ENCODE measurements at regions not wholly inside any gene's neighbourhood (a gene's known extent, or its start where the extent isn't known, plus 50 kb on each side); places are given as distances from the start of the nearest gene placed in this dataset.
"Not testable (repeated sequence)": the region's sequence is repeated elsewhere in the genome, so short reads cannot be mapped to it uniquely, and the experiment has no call there.

- no peak for DNase-seq
Observed at GRCh38 chr10:28733245-28733644, 55.9 kb downstream of the BAMBI start.

- DNase-seq, result no peak
Observed at GRCh38 chr10:28733647-28734046, 56.3 kb downstream of the BAMBI start.

- no peak for DNase-seq
Observed at GRCh38 chr10:28734938-28735759, 57.8 kb downstream of the BAMBI start.

- no peak for DNase-seq
Observed at GRCh38 chr10:28737096-28737495, 59.8 kb downstream of the BAMBI start.

GRCh38 chr10:28738200-28738599 is 60.9 kb downstream of the BAMBI start:
- DNase-seq, result no peak

GRCh38 chr10:28743576-28743975 is 66.3 kb downstream of the BAMBI start:
- no peak for DNase-seq

GRCh38 chr10:28744069-28744768 is 66.9 kb downstream of the BAMBI start:
- no peak for DNase-seq

- no peak for DNase-seq
Observed at GRCh38 chr10:28754930-28755718, 77.8 kb downstream of the BAMBI start.

- DNase-seq, result no peak
Observed at GRCh38 chr10:28761084-28761846, 83.9 kb downstream of the BAMBI start.

- DNase-seq, result no peak
Observed at GRCh38 chr10:28763471-28764170, 86.3 kb downstream of the BAMBI start.

- no peak for DNase-seq
Observed at GRCh38 chr10:28765641-28766040, 88.3 kb downstream of the BAMBI start.

GRCh38 chr10:28768227-28768626 is 90.9 kb downstream of the BAMBI start:
- no peak for DNase-seq

GRCh38 chr10:28769091-28769604 is 91.8 kb downstream of the BAMBI start:
- DNase-seq, result no peak

- not testable (repeated sequence) for DNase-seq
Observed at GRCh38 chr10:28771580-28772090, 94.3 kb downstream of the BAMBI start.

GRCh38 chr10:28774051-28774995 is 97.0 kb downstream of the BAMBI start:
- DNase-seq, result no peak

- no peak for DNase-seq
Observed at GRCh38 chr10:28775773-28776172, 98.5 kb downstream of the BAMBI start.

- no peak for DNase-seq
Observed at GRCh38 chr10:28776519-28776918, 99.2 kb downstream of the BAMBI start.

GRCh38 chr10:28777911-28778310 is 100.6 kb downstream of the BAMBI start:
- DNase-seq, result no peak

- DNase-seq, result no peak
Observed at GRCh38 chr10:28778524-28778923, 101.2 kb downstream of the BAMBI start.

- DNase-seq, result no peak
Observed at GRCh38 chr10:28781296-28781695, 104.0 kb downstream of the BAMBI start.

Measured in NCI-H2171 (cell line).